Stomach (tissue), 8 donors: ENCODE measurements at regions not wholly inside any gene's neighbourhood (a gene's known extent, or its start where the extent isn't known, plus 50 kb on each side); places are given as distances from the start of the nearest gene placed in this dataset.

Experiments used
- DNase-seq, 2 donors: peaks; one replicate each; pipeline versions ENCODE4 v3.0.0 to v3.0.0-alpha.2; 2013 to 2019
- H3K27ac ChIP-seq, 5 donors: fragments of 200-600 bp in 4 of 5; sonication (generic) in 4 of 5; one replicate each; pipeline ENCODE4 v1.5.1; 2013 to 2019; ENCODE audit warnings: mild to moderate bottlenecking in 1 of 5, moderate library complexity in 1 of 5
- H3K27me3 ChIP-seq, 3 donors: fragments of 200-600 bp; sonication (generic); one replicate each; pipeline ENCODE4 v1.5.1; 2017 to 2019; ENCODE audit warnings: mixed run types in 1 of 3
- H3K36me3 ChIP-seq, 4 donors: fragments of 200-600 bp; sonication (generic); 1 replicate in 3 of 4; 2 replicates in 1 of 4; pipeline ENCODE4 v1.5.1; 2016 to 2019
- H3K4me1 ChIP-seq, 4 donors: fragments of 200-600 bp; sonication (generic); one replicate each; pipeline ENCODE4 v1.5.1; 2016 to 2019
- H3K4me3 ChIP-seq, 4 donors: fragments of 200-600 bp; sonication (generic) in 3 of 4; one replicate each; pipeline ENCODE4 v1.5.1; 2016 to 2019; ENCODE audit warnings: mild to moderate bottlenecking in 1 of 4
- H3K9me3 ChIP-seq, 4 donors: fragments of 200-600 bp; sonication (generic); one replicate each; pipeline ENCODE4 v1.5.1; 2016 to 2019
- CTCF ChIP-seq, 7 experiments: fragments of 450-650 bp in 4 of 7; fragments of 200-600 bp in 3 of 7; sonication (generic) in 3 of 7; IDR thresholded peaks; one replicate each; pipeline ENCODE4 v1.5.1; 2016 to 2019; ENCODE audit warnings: antibody characterized with exemption in 7 of 7, control low read depth in 2 of 7, mild to moderate bottlenecking in 1 of 7
- EP300 ChIP-seq: sonication (generic); formaldehyde crosslinking; IDR thresholded peaks from one replicate; pipeline ENCODE4 v1.6.1; 2017; ENCODE audit warnings: antibody characterized with exemption
- POLR2A ChIP-seq, 4 donors: fragments of 450-650 bp; IDR thresholded peaks; one replicate each; pipeline ENCODE4 v1.6.1; 2016; ENCODE audit warnings: antibody characterized with exemption in 4 of 4, control low read depth in 2 of 4, mild to moderate bottlenecking in 1 of 4, moderate library complexity in 1 of 4
- POLR2AphosphoS5 ChIP-seq, 3 donors: sonication (generic); formaldehyde crosslinking; IDR thresholded peaks; one replicate each; pipeline ENCODE4 v1.6.1; 2016; ENCODE audit warnings: antibody characterized with exemption in 3 of 3
- WGBS, 5 donors: extraction: QIAGEN DNeasy Blood & Tissue Kit in 3 of 5; methylation state at CpG; one replicate each; pipeline versions ENCODE4 v1.1.5 to v1.1.7; 2013 to 2018; 5-methylcytosine and 5-hydroxymethylcytosine counted together
- intact Hi-C: fragments of 100-400 bp; cut with DNase I; formaldehyde crosslinking; loops from one replicate; pipeline ENCODE4 v1.15.1; 2023; ENCODE audit warnings: low total_unique reads
- donor health status: healthy with polysubstance abuse.
- donor health status: Bipolar disorder and iron deficiency.
- donor health status: healthy.

- intact Hi-C loops = no loop called here
- Histone ChIP-seq H3K27me3 (no peaks in the 10 kb centered on the region), H3K9me3 (peaks cover 0 to 13% (median 8%) of the 10 kb centered on the region in 4 donors), H3K4me3 (no peak overlapping the region), H3K4me1 (peaks cover 0 to 13% (median 0%) of the 10 kb centered on the region in 4 donors), H3K36me3 (no peaks in the 10 kb centered on the region), H3K27ac (no peak overlapping the region)
- no peak for DNase-seq
- WGBS, 5 donors = 61 to 79% (median 70%) methylated on average over 6 of the region's 6 CpGs
- TF ChIP-seq POLR2AphosphoS5 (IDR thresholded peaks at IDR 0.05) (no peak), POLR2A (IDR thresholded peaks at IDR 0.05) (no peak), CTCF (IDR thresholded peaks at IDR 0.05) (no peak), EP300 (no peak)
These were observed 489.3 kb downstream of the SIPA1L2 start for GRCh38 chr1:232140419-232141166.

GRCh38 chr1:232139444-232139843, 490.5 kb downstream of the SIPA1L2 start:
- WGBS, 5 donors = 93 to 95% (median 94%) methylated on average over 6 of the region's 6 CpGs
- no peak for TF ChIP-seq POLR2AphosphoS5 (IDR thresholded peaks at IDR 0.05)
- no peak for TF ChIP-seq EP300
- no peak for TF ChIP-seq CTCF (IDR thresholded peaks at IDR 0.05)
- no peak for TF ChIP-seq POLR2A (IDR thresholded peaks at IDR 0.05)
- Histone ChIP-seq H3K27ac (no peak overlapping the region), H3K27me3 (no peaks in the 10 kb centered on the region), H3K36me3 (no peaks in the 10 kb centered on the region), H3K4me1 (peaks cover 0 to 13% (median 0%) of the 10 kb centered on the region in 4 donors), H3K4me3 (no peak overlapping the region), H3K9me3 (peaks cover 0 to 13% (median 8%) of the 10 kb centered on the region in 4 donors)
- intact Hi-C loops = no loop called here
- DNase-seq = no peak

GRCh38 chr1:232138044-232138443, 491.9 kb downstream of the SIPA1L2 start:
- H3K4me1 ChIP-seq = peaks cover 0 to 6% (median 0%) of the 10 kb centered on the region in 4 donors
- intact Hi-C loops = no loop called here
- H3K4me3 ChIP-seq = no peak overlapping the region
- no peak for DNase-seq
- no peak overlapping the region for H3K27ac ChIP-seq
- H3K36me3 ChIP-seq = no peaks in the 10 kb centered on the region
- no peaks in the 10 kb centered on the region for H3K27me3 ChIP-seq
- WGBS, 5 donors = 77 to 91% (median 82%) methylated on average over 7 of the region's 7 CpGs
- TF ChIP-seq EP300 = no peak
- H3K9me3 ChIP-seq = peaks cover 0 to 13% (median 8%) of the 10 kb centered on the region in 4 donors

GRCh38 chr1:232137066-232137465, 492.9 kb downstream of the SIPA1L2 start:
- 62 to 75% (median 67%) methylated on average over 3 of the region's 3 CpGs for whole genome bisulfite sequencing, 5 donors
- Histone ChIP-seq H3K4me3 (no peak overlapping the region), H3K27me3 (no peaks in the 10 kb centered on the region), H3K36me3 (no peaks in the 10 kb centered on the region), H3K4me1 (no peaks in the 10 kb centered on the region), H3K27ac (no peak overlapping the region), H3K9me3 (peaks cover 0 to 13% (median 8%) of the 10 kb centered on the region in 4 donors)
- DNase-seq = no peak
- TF ChIP-seq POLR2AphosphoS5 (IDR thresholded peaks at IDR 0.05) (no peak), EP300 (no peak), CTCF (IDR thresholded peaks at IDR 0.05) (no peak), POLR2A (IDR thresholded peaks at IDR 0.05) (no peak)
- intact Hi-C loops = no loop called here

GRCh38 chr1:232136136-232136535, 493.8 kb downstream of the SIPA1L2 start:
- no peak overlapping the region for H3K4me3 ChIP-seq
- H3K36me3 ChIP-seq = no peaks in the 10 kb centered on the region
- H3K27ac ChIP-seq = no peak overlapping the region
- 78 to 93% (median 90%) methylated on average over 4 of the region's 4 CpGs for whole genome bisulfite sequencing, 5 donors
- TF ChIP-seq EP300 (no peak), POLR2AphosphoS5 (IDR thresholded peaks at IDR 0.05) (no peak), POLR2A (IDR thresholded peaks at IDR 0.05) (no peak), CTCF (IDR thresholded peaks at IDR 0.05) (no peak)
- no peak for DNase-seq
- peaks cover 0 to 13% (median 11%) of the 10 kb centered on the region in 4 donors for H3K9me3 ChIP-seq
- intact Hi-C loops = no loop called here
- no peaks in the 10 kb centered on the region for H3K27me3 ChIP-seq
- H3K4me1 ChIP-seq = no peaks in the 10 kb centered on the region
